ENCODE measurements at regions not wholly inside any gene's neighbourhood (a gene's known extent, or its start where the extent isn't known, plus 50 kb on each side); places are given as distances from the start of the nearest gene placed in this dataset.
A peak's percentile ranks its signal among the peaks of the same experiment; 100 is the strongest.

- Histone ChIP-seq H3K27ac (no peak overlapping the region), H3K4me3 (IDR thresholded peaks at IDR 0.05; ENCODE audit: insufficient read depth, low read depth, low read length) (no peak overlapping the region), H2AFZ (ENCODE audit: low read depth) (no peak overlapping the region)
Measured at GRCh38 chr3:152122851-152123250, 145.9 kb upstream of the MBNL1 start.

GRCh38 chr3:152123457-152123856 is 145.3 kb upstream of the MBNL1 start:
- H4K20me1 ChIP-seq (ENCODE audit: insufficient read depth), result no peaks in the 10 kb centered on the region
- no peaks in the 10 kb centered on the region for H3K36me3 ChIP-seq (ENCODE audit: insufficient read depth)
- no peaks in the 10 kb centered on the region for H3K79me2 ChIP-seq (ENCODE audit: insufficient read depth, low read depth)
- H3K27me3 ChIP-seq (ENCODE audit: insufficient read depth, low read depth), result no peaks in the 10 kb centered on the region
- no peak overlapping the region for H2AFZ ChIP-seq (ENCODE audit: low read depth)
- no peak for TF ChIP-seq CTCF (conservative IDR thresholded peaks at IDR 0.05; ENCODE audit: low read depth, low read length)
- no peak overlapping the region for H3K4me2 ChIP-seq
- H3K27ac ChIP-seq, result no peak overlapping the region
- H3K4me1 ChIP-seq (ENCODE audit: low read depth, poor library complexity, severe bottlenecking), result peaks cover 42% of the 10 kb centered on the region
- no peak overlapping the region for H3K4me3 ChIP-seq (IDR thresholded peaks at IDR 0.05; ENCODE audit: insufficient read depth, low read depth, low read length)
- H3K9ac ChIP-seq, result no peak overlapping the region

More at GRCh38 chr3:152122851-152123250, 145.9 kb upstream of the MBNL1 start:
- Histone ChIP-seq H3K4me2 (no peak overlapping the region), H3K27me3 (ENCODE audit: insufficient read depth, low read depth) (no peaks in the 10 kb centered on the region), H4K20me1 (ENCODE audit: insufficient read depth) (no peaks in the 10 kb centered on the region), H3K36me3 (ENCODE audit: insufficient read depth) (no peaks in the 10 kb centered on the region), H3K4me1 (ENCODE audit: low read depth, poor library complexity, severe bottlenecking) (peaks cover 36% of the 10 kb centered on the region), H3K79me2 (ENCODE audit: insufficient read depth, low read depth) (no peaks in the 10 kb centered on the region), H3K9ac (no peak overlapping the region)
- no peak for TF ChIP-seq CTCF (conservative IDR thresholded peaks at IDR 0.05; ENCODE audit: low read depth, low read length)

- no peaks in the 10 kb centered on the region for H3K79me2 ChIP-seq (ENCODE audit: insufficient read depth, low read depth)
- peak overlapping the region; percentile 65 for H3K4me2 ChIP-seq
- 0 out of 2 replicates have a peak overlapping the region, but pooled peaks have one; percentile 1 for H3K9ac ChIP-seq
- no peak overlapping the region for H3K4me3 ChIP-seq (IDR thresholded peaks at IDR 0.05; ENCODE audit: insufficient read depth, low read depth, low read length)
- no peak for TF ChIP-seq CTCF (conservative IDR thresholded peaks at IDR 0.05; ENCODE audit: low read depth, low read length)
- peaks cover 33% of the 10 kb centered on the region for H3K4me1 ChIP-seq (ENCODE audit: low read depth, poor library complexity, severe bottlenecking)
- H4K20me1 ChIP-seq (ENCODE audit: insufficient read depth), result no peaks in the 10 kb centered on the region
- peak overlapping the region; percentile 13; the same call in 1 of the 2 replicates for H3K27ac ChIP-seq
- H3K36me3 ChIP-seq (ENCODE audit: insufficient read depth), result no peaks in the 10 kb centered on the region
- no peaks in the 10 kb centered on the region for H3K27me3 ChIP-seq (ENCODE audit: insufficient read depth, low read depth)
- no peak overlapping the region for H2AFZ ChIP-seq (ENCODE audit: low read depth)
Measured at GRCh38 chr3:152126260-152126659, 142.5 kb upstream of the MBNL1 start.

GRCh38 chr3:152127058-152127457 is 141.7 kb upstream of the MBNL1 start:
- no peak overlapping the region for H3K9ac ChIP-seq
- H4K20me1 ChIP-seq (ENCODE audit: insufficient read depth), result no peaks in the 10 kb centered on the region
- H3K36me3 ChIP-seq (ENCODE audit: insufficient read depth), result no peaks in the 10 kb centered on the region
- H3K79me2 ChIP-seq (ENCODE audit: insufficient read depth, low read depth), result no peaks in the 10 kb centered on the region
- peak overlapping the region; percentile 65 for H3K4me2 ChIP-seq
- TF ChIP-seq CTCF (conservative IDR thresholded peaks at IDR 0.05; ENCODE audit: low read depth, low read length), result no peak
- no peaks in the 10 kb centered on the region for H3K27me3 ChIP-seq (ENCODE audit: insufficient read depth, low read depth)
- H2AFZ ChIP-seq (ENCODE audit: low read depth), result no peak overlapping the region
- H3K27ac ChIP-seq, result peak overlapping the region; percentile 13; the same call in 1 of the 2 replicates
- no peak overlapping the region for H3K4me3 ChIP-seq (IDR thresholded peaks at IDR 0.05; ENCODE audit: insufficient read depth, low read depth, low read length)
- peaks cover 33% of the 10 kb centered on the region for H3K4me1 ChIP-seq (ENCODE audit: low read depth, poor library complexity, severe bottlenecking)

All from KMS-11 (cell line).